HCT116 (cell line): ENCODE measurements at regions not wholly inside any gene's neighbourhood (a gene's known extent, or its start where the extent isn't known, plus 50 kb on each side); places are given as distances from the start of the nearest gene placed in this dataset.

Experiments used
- ATAC-seq: fragments of 200-7000 bp; cut with Tn5 transposase; 2 replicates; pipeline ENCODE4 v1.9.1; 2020; ENCODE audit warnings: mild to moderate bottlenecking, moderate library complexity
- BruUV-seq: library from RNA; stranded (reverse); fragments of 400-500 nt; replicated peaks from 2 replicates; lab custom pipeline; 2021; lab: Mats Ljungman, UMichigan
- CTCF ChIA-PET: fragments of 300-600 bp; sonication (Branson Sonifier 250); formaldehyde crosslinking; loops from one replicate; lab custom pipeline; 2021; ENCODE audit warnings: antibody characterized with exemption; lab: Charles Lee
- POLR2A ChIA-PET: fragments of 300-600, 350-600 bp; sonication (Branson Sonifier 250); formaldehyde crosslinking; loops from one replicate; lab custom pipeline; 2021; ENCODE audit warnings: antibody characterized with exemption; lab: Charles Lee
- RAD21 ChIA-PET, 2 experiments: fragments of 300-600 bp; sonication (Branson Sonifier 250); formaldehyde crosslinking; loops; one replicate each; lab custom pipeline; 2023; ENCODE audit warnings: low total read pairs in 2 of 2; ENCODE audit not compliant: uncharacterized antibody in 2 of 2, unreplicated experiment in 2 of 2, low non-redundant PET in 1 of 2; lab: Charles Lee
- DNase-seq: peaks from one replicate; pipeline ENCODE4 v3.0.0-alpha.2; 2010; ENCODE audit warnings: low read depth, low spot score
- H2AFZ ChIP-seq: fragments of 200-600 bp; shearing (Covaris generic), sonication (generic); 2 replicates; pipeline ENCODE4 v1.6.1; 2017; ENCODE audit warnings: low read depth, mixed run types, mixed read lengths, antibody characterized with exemption, low read length; ENCODE audit not compliant: poor library complexity, severe bottlenecking
- H3K27ac ChIP-seq: 2 replicates; pipeline ENCODE4 v1.5.1; 2012; ENCODE audit warnings: low read depth, low read length
- H3K27me3 ChIP-seq: fragments of 200-600 bp; sonication (generic); 2 replicates; pipeline ENCODE4 v1.6.1; 2016; ENCODE audit warnings: mixed run types, low read length, mixed read lengths; ENCODE audit not compliant: insufficient read depth
- H3K36me3 ChIP-seq, 2 experiments: fragments of 200-500 bp in 1 of 2; fragments of 200-600 bp in 1 of 2; sonication (Bioruptor generic) in 1 of 2; sonication (generic) in 1 of 2; 2 replicates each; pipeline versions ENCODE4 v1.5.1 to v1.6.1; 2014 to 2016; ENCODE audit warnings: low read length in 2 of 2, inconsistent platforms in 1 of 2, mixed read lengths in 1 of 2, mixed run types in 1 of 2; ENCODE audit not compliant: insufficient read depth in 2 of 2, control insufficient read depth in 1 of 2
- H3K4me1 ChIP-seq, 2 experiments: fragments of 200-600 bp in 1 of 2; sonication (generic) in 1 of 2; 2 replicates each; pipeline versions ENCODE4 v1.5.1 to v1.6.1; 2012 to 2017; ENCODE audit warnings: low read length in 2 of 2, inconsistent platforms in 1 of 2, mild to moderate bottlenecking in 1 of 2, mixed read lengths in 1 of 2, mixed run types in 1 of 2, moderate library complexity in 1 of 2; ENCODE audit not compliant: insufficient read depth in 2 of 2, control insufficient read depth in 1 of 2
- H3K4me2 ChIP-seq: fragments of 200-600 bp; sonication (generic); 2 replicates; pipeline ENCODE4 v1.6.1; 2017; ENCODE audit warnings: mixed run types, low read length, mixed read lengths
- H3K4me3 ChIP-seq, 2 experiments: fragments of 200-600 bp in 1 of 2; sonication (generic) in 1 of 2; replicated peaks in 1 of 2; 2 replicates each; pipeline ENCODE4 v1.5.1; 2011 to 2016; ENCODE audit warnings: low read length in 2 of 2, control low read depth in 1 of 2, low read depth in 1 of 2, mild to moderate bottlenecking in 1 of 2, mixed read lengths in 1 of 2, mixed run types in 1 of 2
- H3K79me2 ChIP-seq: fragments of 200-600 bp; sonication (generic); 2 replicates; pipeline ENCODE4 v1.6.1; 2017; ENCODE audit warnings: mild to moderate bottlenecking, mixed run types, low read length, moderate library complexity, mixed read lengths; ENCODE audit not compliant: insufficient read depth
- H3K9ac ChIP-seq: fragments of 200-600 bp; sonication (generic); 2 replicates; pipeline ENCODE4 v1.6.1; 2016; ENCODE audit warnings: low read length, mixed read lengths
- H3K9me2 ChIP-seq: fragments of 200-600 bp; sonication (generic), shearing (Covaris generic); 2 replicates; pipeline ENCODE4 v1.6.1; 2017; ENCODE audit warnings: mixed run types, mild to moderate bottlenecking, moderate library complexity; ENCODE audit not compliant: insufficient read depth
- H3K9me3 ChIP-seq, 2 experiments: fragments of 200-500 bp in 1 of 2; fragments of 200-600 bp in 1 of 2; sonication (Bioruptor generic) in 1 of 2; sonication (generic) in 1 of 2; 2 replicates each; pipeline ENCODE4 v1.6.1; 2014 to 2017; ENCODE audit warnings: low read length in 2 of 2, mixed read lengths in 2 of 2, inconsistent platforms in 1 of 2, low read depth in 1 of 2, mild to moderate bottlenecking in 1 of 2, mixed run types in 1 of 2, moderate library complexity in 1 of 2; ENCODE audit not compliant: control insufficient read depth in 1 of 2, insufficient read depth in 1 of 2
- H4K20me1 ChIP-seq: fragments of 200-600 bp; sonication (generic), shearing (Covaris generic); 2 replicates; pipeline ENCODE4 v1.6.1; 2017; ENCODE audit warnings: mixed run types, mild to moderate bottlenecking, moderate library complexity; ENCODE audit not compliant: insufficient read depth
- CBX3 ChIP-seq: IDR thresholded peaks from 2 replicates; pipeline ENCODE4 v1.6.1; 2012; ENCODE audit warnings: low read depth
- FOSL1 ChIP-seq: IDR thresholded peaks from 2 replicates; pipeline ENCODE4 v1.6.1; 2012; ENCODE audit warnings: low read depth
- POLR2A ChIP-seq: IDR thresholded peaks from 2 replicates; pipeline ENCODE4 v1.7.0; 2011; ENCODE audit warnings: borderline replicate concordance; ENCODE audit not compliant: insufficient read depth, insufficient read length; ENCODE audit errors: extremely low read depth
- REST ChIP-seq: IDR thresholded peaks from 2 replicates; pipeline ENCODE4 v1.6.1; 2012; ENCODE audit warnings: low read depth
- TCF7L2 ChIP-seq: IDR thresholded peaks from 2 replicates; pipeline ENCODE4 v1.7.0; 2011; ENCODE audit warnings: borderline replicate concordance, inconsistent platforms; ENCODE audit not compliant: insufficient read depth, insufficient read length; ENCODE audit errors: extremely low read depth
- ZNF274 ChIP-seq: fragments of 200-500 bp; sonication (Bioruptor generic); IDR thresholded peaks from 2 replicates; pipeline ENCODE4 v1.6.1; 2014; ENCODE audit warnings: mild to moderate bottlenecking, low read depth, low read length, inconsistent platforms
- intact Hi-C: fragments of 100-400 bp; cut with micrococcal nuclease; formaldehyde crosslinking; loops from 2 replicates; pipeline ENCODE4 v1.10.0; 2022

- no peak overlapping the region for H3K9ac ChIP-seq
- H4K20me1 ChIP-seq = no peaks in the 10 kb centered on the region
- H3K4me1 ChIP-seq = no peaks in the 10 kb centered on the region
- H3K36me3 ChIP-seq = no peaks in the 10 kb centered on the region
- TF ChIP-seq FOSL1 = no peak
- TF ChIP-seq TCF7L2 = no peak
- TF ChIP-seq CBX3 = no peak
- ChIA-PET POLR2A (no interaction called here), CTCF (interaction anchor here (1.4 to 3.3 kb wide), 2 partner anchors 9 to 51 kb away, joined by 3 to 12 read pairs; no protein-coding TSS in a partner anchor), RAD21 (no interaction called here)
- H3K27me3 ChIP-seq = no peaks in the 10 kb centered on the region
- no peaks in the 10 kb centered on the region for H3K9me3 ChIP-seq
- no peak for ATAC-seq
- no peaks in the 10 kb centered on the region for H3K9me2 ChIP-seq
- no TSS peak for BruUV-seq
- no peak overlapping the region for H2AFZ ChIP-seq
- no peak overlapping the region for H3K4me2 ChIP-seq
- no peak for DNase-seq
- H3K4me3 ChIP-seq = no peak overlapping the region
- H3K27ac ChIP-seq = no peak overlapping the region
- intact Hi-C loops = no loop called here
- H3K79me2 ChIP-seq = no peaks in the 10 kb centered on the region
Measured at GRCh38 chr11:119525180-119525866, 102.4 kb upstream of the THY1 start.

GRCh38 chr11:119523539-119524157, 100.7 kb upstream of the THY1 start:
- intact Hi-C loops = no loop called here
- H3K36me3 ChIP-seq = no peaks in the 10 kb centered on the region
- no peaks in the 10 kb centered on the region for H3K27me3 ChIP-seq
- no peaks in the 10 kb centered on the region for H4K20me1 ChIP-seq
- no peaks in the 10 kb centered on the region for H3K9me3 ChIP-seq
- H3K4me2 ChIP-seq = no peak overlapping the region
- no peak overlapping the region for H3K9ac ChIP-seq
- no peak overlapping the region for H2AFZ ChIP-seq
- RAD21 ChIA-PET = no interaction called here
- BruUV-seq = no TSS peak
- POLR2A ChIA-PET = interaction anchor here (0.8 kb wide), 1 partner anchor 55 kb away, joined by 3 read pairs; no protein-coding TSS in a partner anchor
- H3K4me3 ChIP-seq = no peak overlapping the region
- H3K9me2 ChIP-seq = no peaks in the 10 kb centered on the region
- no peaks in the 10 kb centered on the region for H3K79me2 ChIP-seq
- CTCF ChIA-PET = interaction anchor here (1.1 to 3.3 kb wide), 3 partner anchors 10 to 49 kb away, joined by 3 to 12 read pairs (median 3); no protein-coding TSS in a partner anchor
- H3K27ac ChIP-seq = no peak overlapping the region
- ATAC-seq (no peak), DNase-seq (no peak)
- H3K4me1 ChIP-seq = no peaks in the 10 kb centered on the region
- TF ChIP-seq POLR2A (no peak), REST (no peak), ZNF274 (no peak), TCF7L2 (no peak)
